ENCODE measurements at regions not wholly inside any gene's neighbourhood (a gene's known extent, or its start where the extent isn't known, plus 50 kb on each side); places are given as distances from the start of the nearest gene placed in this dataset.

- TF ChIP-seq, protein P1, sequence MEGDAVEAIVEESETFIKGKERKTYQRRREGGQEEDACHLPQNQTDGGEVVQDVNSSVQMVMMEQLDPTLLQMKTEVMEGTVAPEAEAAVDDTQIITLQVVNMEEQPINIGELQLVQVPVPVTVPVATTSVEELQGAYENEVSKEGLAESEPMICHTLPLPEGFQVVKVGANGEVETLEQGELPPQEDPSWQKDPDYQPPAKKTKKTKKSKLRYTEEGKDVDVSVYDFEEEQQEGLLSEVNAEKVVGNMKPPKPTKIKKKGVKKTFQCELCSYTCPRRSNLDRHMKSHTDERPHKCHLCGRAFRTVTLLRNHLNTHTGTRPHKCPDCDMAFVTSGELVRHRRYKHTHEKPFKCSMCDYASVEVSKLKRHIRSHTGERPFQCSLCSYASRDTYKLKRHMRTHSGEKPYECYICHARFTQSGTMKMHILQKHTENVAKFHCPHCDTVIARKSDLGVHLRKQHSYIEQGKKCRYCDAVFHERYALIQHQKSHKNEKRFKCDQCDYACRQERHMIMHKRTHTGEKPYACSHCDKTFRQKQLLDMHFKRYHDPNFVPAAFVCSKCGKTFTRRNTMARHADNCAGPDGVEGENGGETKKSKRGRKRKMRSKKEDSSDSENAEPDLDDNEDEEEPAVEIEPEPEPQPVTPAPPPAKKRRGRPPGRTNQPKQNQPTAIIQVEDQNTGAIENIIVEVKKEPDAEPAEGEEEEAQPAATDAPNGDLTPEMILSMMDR (IDR thresholded peaks at IDR 0.05): no peak
- Histone ChIP-seq H3K4me1 (no peaks in the 10 kb centered on the region), H3K4me3 (no peak overlapping the region), H3K36me3 (no peaks in the 10 kb centered on the region), H3K27me3 (no peaks in the 10 kb centered on the region), H3K9me3 (no peaks in the 10 kb centered on the region), H3K27ac (no peak overlapping the region)
- intact Hi-C loops (cut with DNase I): no loop called here
- ATAC-seq: no peak
- WGBS, 2 donors: 47 to 58% methylated on average over 11 of the region's 11 CpGs
- FAIRE-seq: no peak
- no peak for DNase-seq
Measured at GRCh38 chr4:43130228-43131021, 237.9 kb downstream of the GRXCR1 start.

GRCh38 chr4:43132010-43132582 is 239.6 kb downstream of the GRXCR1 start:
- Histone ChIP-seq H3K4me3 (no peak overlapping the region), H3K9me3 (no peaks in the 10 kb centered on the region), H3K27me3 (no peaks in the 10 kb centered on the region), H3K27ac (no peak overlapping the region), H3K4me1 (no peaks in the 10 kb centered on the region), H3K36me3 (no peaks in the 10 kb centered on the region)
- intact Hi-C loops (cut with DNase I): no loop called here
- DNase-seq: peak; percentile 39 to 83 (median 56)
- WGBS, 2 donors: 24 to 30% methylated on average over 11 of the region's 11 CpGs
- TF ChIP-seq, protein P1 (IDR thresholded peaks at IDR 0.05): peak in 3 of 4 donors; percentile 47 to 59 (median 51)
- ATAC-seq: peak in 3 of 4 donors; percentile 78 to 90 (median 79)
- FAIRE-seq: peak; percentile 32

DNA sequence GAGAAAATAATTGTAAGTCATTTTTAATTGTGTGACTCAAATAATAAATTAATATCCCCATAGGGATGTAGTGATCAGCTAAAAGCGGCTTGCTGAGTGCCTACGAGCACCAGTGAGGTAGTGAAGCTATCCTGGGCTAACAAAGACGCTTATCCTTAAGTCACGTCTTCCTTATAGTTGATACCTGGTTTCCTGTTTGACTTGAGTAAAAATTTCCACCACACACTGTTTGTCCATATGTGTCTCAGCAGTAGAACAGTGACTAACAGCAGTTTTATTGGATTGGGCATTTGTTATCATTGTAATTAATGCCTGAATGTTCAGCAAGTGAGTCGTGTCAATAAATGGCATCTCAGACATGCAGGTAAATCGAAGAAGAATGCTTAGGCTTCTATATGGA is 241.1 kb downstream of the GRXCR1 start:
- no peak for FAIRE-seq
- Histone ChIP-seq H3K27ac (no peak overlapping the region), H3K36me3 (no peaks in the 10 kb centered on the region), H3K4me3 (no peak overlapping the region), H3K4me1 (no peaks in the 10 kb centered on the region), H3K9me3 (no peaks in the 10 kb centered on the region), H3K27me3 (no peaks in the 10 kb centered on the region)
- no peak for DNase-seq
- ATAC-seq: no peak
- TF ChIP-seq, protein P1 (IDR thresholded peaks at IDR 0.05): no peak
- intact Hi-C loops (cut with DNase I): no loop called here
- WGBS, 2 donors: 29 to 42% methylated on average over 6 of the region's 6 CpGs

- TF ChIP-seq, protein P1 (IDR thresholded peaks at IDR 0.05): no peak
- no peak for FAIRE-seq
- Histone ChIP-seq H3K27me3 (no peaks in the 10 kb centered on the region), H3K27ac (no peak overlapping the region), H3K9me3 (no peaks in the 10 kb centered on the region), H3K4me1 (no peaks in the 10 kb centered on the region), H3K36me3 (no peaks in the 10 kb centered on the region), H3K4me3 (no peak overlapping the region)
- intact Hi-C loops (cut with DNase I): no loop called here
- WGBS, 2 donors: 10 to 20% methylated on average over 1 of the region's 1 CpG
- no peak for ATAC-seq
- DNase-seq: no peak
Measured at GRCh38 chr4:43136752-43137151, 244.2 kb downstream of the GRXCR1 start.

DNA sequence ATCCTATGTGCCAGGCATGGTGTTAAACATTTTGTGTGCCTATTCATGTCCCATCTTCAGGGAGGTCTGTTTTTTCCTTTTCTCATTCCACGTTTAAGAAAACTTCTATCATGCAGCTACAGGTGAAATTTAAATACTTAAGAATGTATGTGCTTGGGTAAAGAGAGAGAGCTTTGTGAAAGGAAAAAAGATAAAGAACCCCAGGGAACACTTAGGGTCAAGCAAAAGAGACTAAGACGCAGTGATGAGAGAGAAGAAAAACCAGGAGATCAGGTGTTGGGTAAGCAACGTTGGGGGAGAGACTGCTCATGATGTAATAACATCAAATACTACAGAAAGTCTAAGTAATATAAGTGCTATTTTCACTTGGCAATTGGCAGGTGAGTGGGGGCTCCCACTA is 253.7 kb downstream of the GRXCR1 start:
- Histone ChIP-seq H3K27ac (no peak overlapping the region), H3K36me3 (no peaks in the 10 kb centered on the region), H3K4me1 (no peaks in the 10 kb centered on the region), H3K9me3 (no peaks in the 10 kb centered on the region), H3K4me3 (no peak overlapping the region), H3K27me3 (no peaks in the 10 kb centered on the region)
- ATAC-seq (no peak), FAIRE-seq (no peak), DNase-seq (no peak)
- WGBS, 2 donors: 21 to 38% methylated on average over 3 of the region's 3 CpGs
- intact Hi-C loops (cut with DNase I): no loop called here
- TF ChIP-seq, protein P1 (IDR thresholded peaks at IDR 0.05): no peak

All from pancreas (tissue), 10 donors.